ENCODE measurements at regions not wholly inside any gene's neighbourhood (a gene's known extent, or its start where the extent isn't known, plus 50 kb on each side); places are given as distances from the start of the nearest gene placed in this dataset.

GRCh38 chr9:19840953-19841352 lies 52.1 kb upstream of the SLC24A2 start:
- TF ChIP-seq POLR2A (IDR thresholded peaks at IDR 0.05; ENCODE audit: low read depth, low read length) (no peak), POU2F2 (IDR thresholded peaks at IDR 0.05; ENCODE audit: low read depth, low read length) (no peak)

Measured in GM12891 (cell line).